GM18519 (cell line): ENCODE measurements at regions not wholly inside any gene's neighbourhood (a gene's known extent, or its start where the extent isn't known, plus 50 kb on each side); places are given as distances from the start of the nearest gene placed in this dataset.

Source experiments
- ATAC-seq: cut with Tn5 transposase; IDR thresholded peaks from one replicate; pipeline ENCODE4 v1.9.1; 2021; ENCODE audit warnings: mild to moderate bottlenecking, moderate library complexity; ENCODE audit not compliant: unreplicated experiment, low FRiP score

DNA sequence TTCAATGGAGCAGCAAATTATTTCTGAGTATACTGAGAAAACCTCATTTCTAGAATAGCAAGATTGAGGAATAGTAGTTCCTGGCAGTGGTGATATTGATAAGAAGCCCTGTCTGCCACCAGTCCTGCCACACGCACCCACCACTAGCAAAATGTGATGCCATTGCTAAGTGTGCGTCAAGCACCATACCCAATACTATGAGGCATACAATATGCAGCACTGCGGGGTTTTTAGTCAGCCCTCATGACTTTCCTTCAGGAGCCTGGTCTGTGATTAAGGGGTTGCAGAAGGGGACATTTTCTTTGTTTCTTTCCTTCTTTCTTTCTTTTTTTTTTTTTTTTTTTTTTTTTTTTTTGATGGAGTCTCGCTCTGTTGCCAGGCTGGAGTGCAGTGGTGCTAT is 128.7 kb upstream of the USP38 start:
- ATAC-seq: no peak

DNA sequence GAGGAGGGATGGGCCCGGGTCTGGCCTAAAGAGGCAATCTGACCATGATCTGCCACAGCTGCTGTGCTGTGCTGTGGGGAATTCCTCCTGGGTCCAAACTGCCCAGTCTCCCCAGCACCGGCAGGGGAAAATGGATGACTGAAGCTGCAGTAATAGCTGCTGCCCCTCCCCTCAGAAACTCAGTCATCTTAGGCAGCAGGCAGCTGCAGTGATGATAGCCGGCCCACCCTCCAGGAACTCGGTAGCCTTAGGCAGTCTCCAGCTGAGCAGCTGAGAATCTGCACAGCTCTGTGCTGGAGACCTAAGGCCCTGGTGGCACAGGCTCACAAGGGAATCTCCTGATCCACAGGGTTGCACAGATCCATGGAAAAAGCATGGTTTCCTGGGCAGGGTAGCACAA is 113.4 kb upstream of the USP38 start:
- no peak for ATAC-seq

DNA sequence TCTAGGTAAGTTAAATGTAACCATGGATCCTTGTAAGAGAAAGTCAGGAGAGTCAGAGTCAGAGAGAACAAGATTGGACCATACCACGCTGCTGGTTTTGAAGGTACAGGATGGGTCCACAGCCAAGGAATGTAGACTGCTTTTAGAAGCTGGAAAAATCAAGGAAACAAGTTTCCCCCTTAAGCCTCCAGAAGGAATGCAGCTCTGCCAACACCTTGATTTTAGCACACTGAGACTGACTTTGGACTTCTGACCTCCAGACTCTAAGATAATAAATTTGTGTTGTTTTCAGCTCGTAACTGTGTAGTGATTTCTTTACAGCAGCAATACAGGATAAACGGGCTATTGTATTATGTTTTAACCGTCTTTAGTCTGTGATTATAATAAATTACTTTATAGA is 108.0 kb upstream of the USP38 start:
- ATAC-seq: no peak

DNA sequence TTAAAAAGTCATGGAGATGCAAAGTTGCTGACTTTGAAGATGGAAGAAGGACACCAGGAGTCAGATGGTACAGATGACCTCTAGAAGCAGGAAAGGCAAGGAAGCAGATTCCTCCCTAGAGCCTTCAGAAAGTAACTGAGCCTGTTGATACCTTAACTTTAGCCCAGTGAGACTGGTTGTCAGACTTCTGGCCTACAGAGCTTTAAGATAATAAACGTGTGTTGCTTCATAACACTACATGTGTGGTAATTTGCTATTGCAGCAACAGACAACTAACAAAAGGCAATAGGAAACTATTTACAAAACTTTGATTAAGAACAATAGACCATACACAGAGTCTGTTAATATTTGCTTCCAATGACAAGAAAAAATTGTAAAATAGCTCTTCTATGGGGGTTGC is 102.0 kb upstream of the USP38 start:
- ATAC-seq: no peak

DNA sequence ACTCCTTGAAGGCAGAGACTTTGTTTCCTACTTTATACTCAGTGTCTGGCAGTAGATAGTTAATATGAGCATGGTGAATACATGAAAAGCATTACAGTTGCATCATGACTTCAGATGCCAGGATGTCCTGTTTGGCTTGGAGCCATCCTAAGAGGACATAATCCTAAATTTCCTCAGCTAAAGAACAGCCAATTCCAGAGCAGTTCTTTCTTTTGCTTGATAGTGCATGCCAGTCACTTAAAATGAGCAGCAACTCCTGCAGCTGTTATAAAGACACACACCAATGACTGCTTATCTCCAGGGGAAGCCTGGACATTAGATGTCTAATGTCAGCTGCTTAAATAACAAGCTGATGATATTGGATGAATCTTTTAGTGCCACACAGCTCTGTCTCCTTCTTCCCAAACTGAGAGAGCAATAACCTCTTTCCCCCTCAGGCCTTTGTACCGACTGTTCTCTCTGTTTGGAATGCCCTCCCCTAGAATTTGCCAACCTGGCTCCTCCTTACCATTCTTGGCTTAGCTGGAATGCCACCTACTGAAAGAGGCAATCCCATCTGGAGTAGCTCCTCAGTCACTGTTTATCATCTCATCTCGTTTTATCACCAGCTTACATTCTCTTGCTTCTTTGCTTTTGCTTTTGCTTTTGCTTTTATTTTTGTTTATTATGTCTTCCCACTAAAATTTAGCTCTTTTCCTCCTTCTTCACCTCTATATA is 100.8 kb upstream of the USP38 start:
- no peak for ATAC-seq

DNA sequence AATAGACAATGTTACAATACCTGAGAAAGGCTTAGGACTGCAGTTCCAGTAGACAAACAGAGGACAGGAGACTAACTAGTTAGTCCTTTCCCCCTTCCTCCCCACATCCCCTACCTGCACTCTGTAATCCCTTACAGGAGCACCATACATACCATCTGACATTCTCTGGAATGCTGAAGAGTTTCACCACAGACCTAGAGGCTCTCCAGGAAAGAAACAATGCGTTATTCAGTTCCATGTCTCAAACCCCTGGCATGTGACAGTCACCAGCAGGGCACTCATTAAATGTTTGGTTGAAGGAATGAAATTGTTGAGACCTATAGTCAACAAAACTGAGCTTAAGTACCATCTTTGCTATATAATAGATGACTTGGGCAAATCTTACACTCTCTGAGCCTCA is 100.2 kb upstream of the USP38 start:
- no peak for ATAC-seq

DNA sequence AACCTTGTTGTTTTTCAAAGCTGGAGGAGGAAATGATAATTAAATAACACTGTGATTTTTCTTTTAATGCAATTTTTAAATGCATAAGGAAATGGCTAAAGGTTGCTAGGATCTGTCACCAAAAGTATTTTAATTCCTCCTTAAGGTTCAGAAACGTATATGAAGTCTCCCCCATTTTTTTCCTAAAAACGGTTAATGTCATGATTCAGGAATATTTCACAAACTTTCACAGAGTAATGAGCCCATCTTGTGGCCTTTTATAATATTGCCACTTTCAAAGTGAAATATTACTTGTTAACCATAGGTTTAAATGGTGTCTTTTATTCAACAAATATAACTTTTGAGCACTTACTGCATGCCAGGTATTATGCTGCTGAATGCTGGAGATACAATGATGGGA is 99.5 kb upstream of the USP38 start:
- no peak for ATAC-seq

DNA sequence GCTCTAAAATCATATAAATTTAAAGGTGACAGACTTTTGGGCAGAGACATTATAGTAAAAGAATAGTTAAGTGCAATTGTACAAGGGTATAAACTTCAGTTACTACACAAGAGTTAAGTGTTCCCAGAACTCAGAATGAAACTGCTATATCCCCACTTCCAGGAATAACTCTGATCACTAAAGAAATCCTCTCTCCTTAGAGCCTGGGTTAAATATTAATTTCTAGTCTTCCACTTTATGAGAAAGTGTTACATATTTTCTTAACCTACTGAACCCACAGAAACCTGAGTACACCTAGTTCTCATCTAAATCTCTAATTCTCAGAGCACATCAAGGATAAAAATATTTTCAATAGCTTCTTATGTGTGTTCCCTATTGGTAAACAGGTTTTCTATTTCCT is 99.1 kb upstream of the USP38 start:
- no peak for ATAC-seq

DNA sequence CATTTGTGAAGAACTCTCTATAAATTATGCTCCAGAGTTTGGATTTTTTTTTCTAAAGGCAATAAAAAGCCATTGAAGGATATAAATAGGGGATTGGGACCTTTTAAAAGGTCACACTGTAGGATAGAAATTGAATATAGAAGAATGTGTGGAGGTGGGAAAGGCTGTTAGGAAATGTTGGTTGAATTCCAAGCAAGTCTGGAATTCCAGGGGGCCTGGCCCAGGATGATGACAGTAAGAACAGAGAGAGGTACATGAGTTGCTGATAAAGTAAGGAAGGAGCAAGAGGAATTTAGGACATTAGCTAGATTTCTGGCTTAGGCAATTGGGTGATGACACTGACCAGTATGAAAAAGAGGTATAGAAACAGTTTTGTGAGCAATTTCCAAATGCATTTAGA is 95.4 kb upstream of the USP38 start:
- no peak for ATAC-seq

DNA sequence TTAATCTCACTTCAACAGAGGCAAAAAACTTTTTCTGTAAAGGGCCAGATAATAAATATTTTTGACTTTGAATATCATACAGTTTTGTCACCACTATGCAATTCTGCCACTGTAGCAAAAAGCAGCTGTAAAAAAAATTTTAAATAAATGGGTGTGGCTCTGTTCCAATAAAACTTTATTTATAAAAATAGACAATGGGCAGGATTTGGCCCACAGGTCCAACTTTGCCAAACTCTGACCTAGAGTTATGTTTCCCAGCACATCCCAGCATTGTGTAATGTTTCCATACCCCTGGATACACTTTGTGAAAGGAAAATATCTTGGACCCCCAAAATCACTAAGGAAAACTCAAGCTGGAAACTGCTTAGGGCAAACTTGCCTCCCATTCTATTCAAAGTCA is 94.9 kb upstream of the USP38 start:
- no peak for ATAC-seq

DNA sequence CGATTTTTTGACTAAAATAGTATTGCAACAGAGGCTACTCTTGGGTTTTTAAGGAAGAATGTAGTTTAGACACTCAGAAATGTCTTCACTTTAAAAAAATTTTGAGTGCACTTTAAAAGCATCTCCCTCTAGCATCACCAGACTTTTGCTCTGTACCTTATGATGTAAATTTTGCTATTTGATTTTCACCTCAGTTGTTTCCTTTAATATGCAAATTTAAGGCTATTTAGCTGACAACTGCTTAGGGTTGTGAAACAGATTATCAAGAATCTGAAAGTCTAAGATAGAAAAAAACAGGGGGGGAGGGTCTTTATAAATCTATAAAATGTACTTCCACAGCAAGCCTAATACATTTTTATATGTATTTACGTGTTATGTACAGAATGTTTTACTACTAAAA is 92.9 kb upstream of the USP38 start:
- no peak for ATAC-seq

DNA sequence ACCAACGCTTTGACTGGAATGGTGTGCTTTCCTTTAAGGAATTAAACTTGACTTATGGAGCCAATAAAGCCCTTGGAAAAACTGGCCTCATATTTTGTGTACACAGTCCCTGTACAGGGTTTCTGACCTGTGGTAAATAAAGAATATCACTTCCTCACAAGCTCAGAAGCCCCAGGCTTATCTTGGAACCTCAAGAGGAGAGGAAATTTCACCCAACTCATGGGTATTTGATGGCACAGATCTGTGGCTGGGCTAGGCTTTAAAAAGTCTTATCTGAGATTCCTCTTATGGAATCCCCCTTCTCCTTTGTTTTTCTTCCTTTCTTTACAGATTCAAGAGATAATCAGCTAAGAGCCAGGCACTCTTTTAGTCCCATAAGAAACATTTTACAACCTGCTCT is 89.3 kb upstream of the USP38 start:
- no peak for ATAC-seq

DNA sequence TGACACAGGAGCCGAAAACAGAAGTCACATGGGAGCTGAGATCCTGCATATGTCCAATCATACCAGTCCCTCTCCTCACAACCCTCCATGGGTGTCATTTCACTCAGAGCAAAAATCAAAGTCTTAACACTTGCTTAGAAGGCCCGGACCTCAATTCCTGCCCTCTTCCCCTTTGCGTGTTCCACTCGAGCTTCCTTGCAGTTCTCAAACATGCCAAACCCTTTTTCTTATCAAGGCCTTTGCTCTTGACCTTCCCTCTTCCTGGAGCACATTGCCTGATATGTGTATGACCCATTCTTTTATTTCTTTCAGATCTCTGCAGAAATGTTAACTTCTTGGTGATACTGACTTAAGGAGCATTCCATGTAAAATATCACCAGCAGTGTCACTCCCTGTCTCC is 87.0 kb upstream of the USP38 start:
- ATAC-seq: no peak

DNA sequence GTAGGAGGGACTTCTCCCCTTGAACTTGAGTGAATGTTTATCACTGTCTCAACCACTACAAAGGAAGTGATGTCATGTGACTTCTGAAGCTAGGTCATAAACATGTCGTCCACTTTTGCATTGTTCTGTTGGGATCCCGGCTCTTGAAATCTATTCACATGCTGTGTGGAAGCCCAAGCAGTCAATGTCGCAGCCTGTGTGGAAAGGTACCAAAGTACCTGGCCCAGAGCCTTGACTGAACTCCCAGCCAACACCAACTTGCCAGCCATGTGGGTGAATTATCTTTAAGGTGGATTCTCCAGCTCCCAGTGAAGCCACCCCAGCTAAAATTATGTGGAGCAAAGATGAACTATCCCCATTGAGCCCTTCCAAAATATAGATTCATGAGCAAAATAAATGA is 85.0 kb upstream of the USP38 start:
- no peak for ATAC-seq

DNA sequence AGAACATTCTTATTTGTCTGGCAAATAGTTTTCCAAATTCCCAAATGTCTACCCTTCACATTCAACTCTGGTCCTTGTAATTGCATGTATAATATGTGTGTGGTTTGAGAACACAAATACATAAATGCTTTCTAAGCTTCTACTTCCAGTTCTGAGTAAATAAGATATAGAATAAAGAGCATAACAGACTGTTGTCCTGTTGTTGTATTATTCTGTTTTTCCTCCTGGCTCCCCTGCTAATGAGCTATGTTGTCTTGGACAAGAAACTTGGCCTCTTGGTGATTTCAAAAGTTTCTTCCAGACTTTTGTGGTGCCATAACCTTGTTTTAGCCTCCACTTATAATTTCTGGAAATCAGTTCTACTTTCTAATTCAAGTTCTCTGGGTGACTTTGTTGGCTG is 75.3 kb upstream of the USP38 start:
- no peak for ATAC-seq

DNA sequence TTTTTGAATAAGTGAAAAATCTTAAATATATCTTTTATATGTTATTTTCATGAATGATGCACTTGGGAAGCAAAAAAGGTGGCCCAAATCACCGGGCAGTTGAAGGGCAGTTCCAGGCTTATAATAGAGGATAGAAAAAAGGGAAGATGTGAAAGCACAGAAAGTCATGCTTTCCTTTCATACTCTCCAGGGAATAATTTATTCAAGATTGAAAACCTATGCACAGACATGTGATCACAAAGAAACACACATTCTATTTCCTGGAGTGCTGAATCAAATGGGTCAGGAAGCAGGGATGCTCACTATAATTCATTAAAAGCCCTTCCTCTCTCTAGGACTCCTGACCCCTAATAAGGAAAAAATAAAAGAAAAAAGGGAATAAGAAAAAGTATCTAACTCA is 66.1 kb upstream of the USP38 start:
- ATAC-seq: no peak

DNA sequence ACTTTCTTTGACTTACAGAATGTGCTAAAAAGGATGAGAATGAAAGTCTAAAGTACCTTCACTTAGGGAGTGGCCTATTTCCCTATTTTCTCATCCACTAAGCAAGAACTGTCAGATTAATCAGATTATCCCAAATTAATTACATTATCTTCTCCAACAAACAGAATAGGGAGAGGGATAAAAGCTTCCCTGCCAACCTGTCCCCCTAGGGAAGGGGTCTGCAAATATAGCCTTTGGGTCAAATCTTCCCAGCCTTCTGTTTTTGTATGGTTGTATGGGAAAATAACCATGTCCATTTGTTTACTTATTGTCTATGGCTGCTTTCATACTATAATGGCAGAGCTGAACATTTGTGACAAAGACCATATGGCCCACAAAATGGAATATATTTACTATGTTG is 57.1 kb upstream of the USP38 start:
- no peak for ATAC-seq

DNA sequence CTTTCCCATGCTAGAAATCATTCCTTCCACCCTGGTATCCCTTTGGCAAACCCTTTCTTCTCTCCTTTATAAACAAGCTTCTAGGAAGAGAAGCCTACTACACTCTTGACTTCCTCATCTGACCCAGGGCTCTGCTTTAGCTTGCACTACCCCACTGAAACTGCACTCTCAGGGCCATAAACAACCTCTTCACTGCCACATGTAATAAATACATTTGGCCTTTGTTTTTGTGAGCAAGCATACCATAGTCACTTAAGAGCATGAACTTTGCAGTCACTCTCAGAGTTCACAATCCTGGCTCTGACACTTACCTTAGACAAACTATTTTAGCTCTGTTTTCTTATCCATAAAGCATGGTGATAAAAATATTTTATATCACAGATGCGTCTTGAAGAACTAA is 50.7 kb upstream of the USP38 start:
- no peak for ATAC-seq
